B cell (primary cell): ENCODE measurements at regions not wholly inside any gene's neighbourhood (a gene's known extent, or its start where the extent isn't known, plus 50 kb on each side); places are given as distances from the start of the nearest gene placed in this dataset.

Experiments used
- ATAC-seq: fragments of 200-7000 bp; cut with Tn5 transposase; one replicate; pipeline ENCODE4 v1.10.0; 2021; ENCODE audit warnings: low read depth, mild to moderate bottlenecking, moderate number of reproducible peaks, moderate library complexity
- CTCF ChIA-PET: fragments of 350-600 bp; sonication (Branson Sonifier 250); formaldehyde crosslinking; loops from one replicate; lab custom pipeline; 2021; ENCODE audit warnings: antibody characterized with exemption, inconsistent platforms; lab: Charles Lee
- POLR2A ChIA-PET: fragments of 350-600 bp; sonication (Branson Sonifier 250); formaldehyde crosslinking; loops from one replicate; lab custom pipeline; 2021; ENCODE audit warnings: antibody characterized with exemption; lab: Charles Lee
- DNase-seq: peaks from one replicate; pipeline ENCODE4 v3.0.0; 2013
- H2AFZ ChIP-seq: 2 replicates; pipeline ENCODE4 v1.6.1; 2012; ENCODE audit warnings: mild to moderate bottlenecking, low read depth, low read length; ENCODE audit not compliant: insufficient read depth, poor library complexity, severe bottlenecking
- H3K27ac ChIP-seq, 2 donors: 1 replicate in 1 of 2; 2 replicates in 1 of 2; pipeline ENCODE4 v1.5.1; 2012 to 2013; ENCODE audit warnings: low read length in 2 of 2, mild to moderate bottlenecking in 2 of 2, moderate library complexity in 1 of 2
- H3K27me3 ChIP-seq, 4 experiments: fragments of 200-600 bp in 1 of 4; sonication (generic) in 1 of 4; replicated peaks in 1 of 4; 1 replicate in 2 of 4; 2 replicates in 2 of 4; pipeline versions ENCODE4 v1.6.1 to v1.7.0; 2013 to 2016; ENCODE audit warnings: low read length in 3 of 4, mild to moderate bottlenecking in 2 of 4, mixed read lengths in 1 of 4, moderate library complexity in 1 of 4; ENCODE audit not compliant: insufficient read depth in 4 of 4, control insufficient read depth in 3 of 4; ENCODE audit errors: control extremely low read depth in 1 of 4
- H3K36me3 ChIP-seq, 2 experiments: replicated peaks in 1 of 2; 1 replicate in 1 of 2; 2 replicates in 1 of 2; pipeline versions ENCODE4 v1.6.1 to v1.7.1; 2013; ENCODE audit warnings: low read length in 1 of 2; ENCODE audit not compliant: insufficient read depth in 2 of 2, control insufficient read depth in 1 of 2; ENCODE audit errors: control extremely low read depth in 1 of 2, extremely low read depth in 1 of 2
- H3K4me1 ChIP-seq, 2 donors: fragments of 200-600 bp in 1 of 2; sonication (generic) in 1 of 2; 1 replicate in 1 of 2; 2 replicates in 1 of 2; pipeline versions ENCODE4 v1.5.1 to v1.6.1; 2013 to 2017; ENCODE audit warnings: low read length in 2 of 2; ENCODE audit not compliant: control insufficient read depth in 2 of 2, insufficient read depth in 2 of 2
- H3K4me2 ChIP-seq: replicated peaks from 2 replicates; pipeline ENCODE3; 2012; ENCODE audit warnings: mild to moderate bottlenecking, low read depth, low read length; ENCODE audit not compliant: poor library complexity, severe bottlenecking
- H3K4me3 ChIP-seq, 5 experiments: fragments of 200-600 bp in 1 of 5; sonication (generic) in 1 of 5; 1 replicate in 3 of 5; 2 replicates in 2 of 5; pipeline versions ENCODE4 v1.5.1 to v1.7.0; 2011 to 2016; ENCODE audit warnings: low read length in 4 of 5, mild to moderate bottlenecking in 4 of 5, low read depth in 2 of 5, control low read depth in 1 of 5, moderate library complexity in 1 of 5; ENCODE audit not compliant: insufficient read depth in 1 of 5; ENCODE audit errors: control extremely low read depth in 1 of 5, extremely low read depth in 1 of 5
- H3K79me2 ChIP-seq: fragments of 200-600 bp; sonication (generic); one replicate; pipeline ENCODE4 v1.6.0; 2016; ENCODE audit warnings: low read length; ENCODE audit not compliant: control insufficient read depth, insufficient read depth
- H3K9ac ChIP-seq: fragments of 200-600 bp; sonication (generic); 2 replicates; pipeline ENCODE4 v1.6.1; 2017; ENCODE audit warnings: mild to moderate bottlenecking, low read length, moderate library complexity
- H3K9me3 ChIP-seq, 3 donors: one replicate each; pipeline versions ENCODE4 v1.6.1 to v1.7.1; 2013; ENCODE audit warnings: low read length in 2 of 3; ENCODE audit not compliant: control insufficient read depth in 2 of 3, insufficient read depth in 1 of 3; ENCODE audit errors: control extremely low read depth in 1 of 3
- H4K20me1 ChIP-seq: 2 replicates; pipeline ENCODE4 v1.6.0; 2012; ENCODE audit warnings: mild to moderate bottlenecking, low read length; ENCODE audit not compliant: insufficient read depth, control insufficient read depth, poor library complexity, severe bottlenecking
- H3K27ac Mint-ChIP-seq: one replicate; pipeline ENCODE4 v1.8.0; 2021; ENCODE audit warnings: mixed read lengths
- H3K27me3 Mint-ChIP-seq: one replicate; pipeline ENCODE4 v1.8.0; 2021; ENCODE audit warnings: mixed read lengths
- H3K4me1 Mint-ChIP-seq: one replicate; pipeline ENCODE4 v1.8.0; 2021; ENCODE audit warnings: mixed read lengths
- H3K4me3 Mint-ChIP-seq: one replicate; pipeline ENCODE4 v1.8.0; 2021; ENCODE audit warnings: mixed read lengths
- H3K9me3 Mint-ChIP-seq: one replicate; pipeline ENCODE4 v1.8.0; 2022; ENCODE audit warnings: mixed read lengths; ENCODE audit not compliant: insufficient read depth
- EZH2 ChIP-seq: IDR thresholded peaks from 2 replicates; pipeline ENCODE4 v1.6.1; 2012; ENCODE audit warnings: borderline replicate concordance, low read depth, mild to moderate bottlenecking, moderate library complexity, low read length; ENCODE audit not compliant: insufficient read depth, poor library complexity, severe bottlenecking
- WGBS: methylation state at CpG from one replicate; pipeline ENCODE4 v1.1.5; 2013; ENCODE audit warnings: missing lambda C conversion rate; ENCODE audit not compliant: insufficient coverage; 5-methylcytosine and 5-hydroxymethylcytosine counted together
- intact Hi-C: fragments of 100-400 bp; cut with micrococcal nuclease; formaldehyde crosslinking; loops from one replicate; pipeline ENCODE4 v1.10.0; 2022
- TF ChIP-seq, protein P1 (sequence below): fragments of 200-600 bp; IDR thresholded peaks from one replicate; pipeline ENCODE4 v1.8.0; 2022; ENCODE audit warnings: antibody characterized with exemption, mild to moderate bottlenecking

DNA sequence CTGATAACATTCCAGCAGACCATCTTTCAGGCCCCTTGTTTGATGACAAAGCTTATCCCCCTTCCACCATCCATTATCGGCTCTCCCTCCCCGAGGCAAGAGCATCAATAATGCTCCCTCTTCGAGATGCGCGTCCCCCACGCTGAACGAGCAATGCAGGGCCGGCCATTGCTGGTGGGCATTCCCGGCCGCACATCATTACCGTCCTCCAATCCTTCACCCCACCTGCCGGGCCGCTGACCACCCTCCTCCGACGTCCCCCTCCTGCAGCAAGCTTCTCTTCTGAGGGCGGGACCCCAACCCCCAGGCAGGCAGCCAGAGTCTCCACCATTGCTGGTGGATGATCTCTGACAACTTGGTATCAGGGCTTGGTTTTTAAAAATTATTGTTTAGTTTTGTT, 208.6 kb downstream of the SMAD2 start:
- Histone ChIP-seq H3K4me1 (no peaks in the 10 kb centered on the region), H4K20me1 (no peaks in the 10 kb centered on the region), H3K4me2 (no peak overlapping the region), H2AFZ (no peak overlapping the region), H3K36me3 (no peaks in the 10 kb centered on the region), H3K4me3 (no peak overlapping the region), H3K79me2 (no peaks in the 10 kb centered on the region), H3K27me3 (peaks cover 0 to 4% (median 1%) of the 10 kb centered on the region in 4 experiments), H3K27ac (no peak overlapping the region), H3K9ac (no peak overlapping the region), H3K9me3 (peaks cover 0 to 15% (median 0%) of the 10 kb centered on the region in 3 donors)
- H3K27ac Mint-ChIP-seq: no peak overlapping the region
- ATAC-seq (no peak), DNase-seq (no peak)
- H3K4me3 Mint-ChIP-seq: no peak overlapping the region
- TF ChIP-seq, protein P1, sequence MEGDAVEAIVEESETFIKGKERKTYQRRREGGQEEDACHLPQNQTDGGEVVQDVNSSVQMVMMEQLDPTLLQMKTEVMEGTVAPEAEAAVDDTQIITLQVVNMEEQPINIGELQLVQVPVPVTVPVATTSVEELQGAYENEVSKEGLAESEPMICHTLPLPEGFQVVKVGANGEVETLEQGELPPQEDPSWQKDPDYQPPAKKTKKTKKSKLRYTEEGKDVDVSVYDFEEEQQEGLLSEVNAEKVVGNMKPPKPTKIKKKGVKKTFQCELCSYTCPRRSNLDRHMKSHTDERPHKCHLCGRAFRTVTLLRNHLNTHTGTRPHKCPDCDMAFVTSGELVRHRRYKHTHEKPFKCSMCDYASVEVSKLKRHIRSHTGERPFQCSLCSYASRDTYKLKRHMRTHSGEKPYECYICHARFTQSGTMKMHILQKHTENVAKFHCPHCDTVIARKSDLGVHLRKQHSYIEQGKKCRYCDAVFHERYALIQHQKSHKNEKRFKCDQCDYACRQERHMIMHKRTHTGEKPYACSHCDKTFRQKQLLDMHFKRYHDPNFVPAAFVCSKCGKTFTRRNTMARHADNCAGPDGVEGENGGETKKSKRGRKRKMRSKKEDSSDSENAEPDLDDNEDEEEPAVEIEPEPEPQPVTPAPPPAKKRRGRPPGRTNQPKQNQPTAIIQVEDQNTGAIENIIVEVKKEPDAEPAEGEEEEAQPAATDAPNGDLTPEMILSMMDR: no peak
- no peak for TF ChIP-seq EZH2
- no peaks in the 10 kb centered on the region for H3K9me3 Mint-ChIP-seq
- no peaks in the 10 kb centered on the region for H3K4me1 Mint-ChIP-seq
- intact Hi-C loops: no loop called here
- no peaks in the 10 kb centered on the region for H3K27me3 Mint-ChIP-seq
- ChIA-PET CTCF (no interaction called here), POLR2A (no interaction called here)
- 90% methylated on average over 15 of the region's 16 CpGs for WGBS

DNA sequence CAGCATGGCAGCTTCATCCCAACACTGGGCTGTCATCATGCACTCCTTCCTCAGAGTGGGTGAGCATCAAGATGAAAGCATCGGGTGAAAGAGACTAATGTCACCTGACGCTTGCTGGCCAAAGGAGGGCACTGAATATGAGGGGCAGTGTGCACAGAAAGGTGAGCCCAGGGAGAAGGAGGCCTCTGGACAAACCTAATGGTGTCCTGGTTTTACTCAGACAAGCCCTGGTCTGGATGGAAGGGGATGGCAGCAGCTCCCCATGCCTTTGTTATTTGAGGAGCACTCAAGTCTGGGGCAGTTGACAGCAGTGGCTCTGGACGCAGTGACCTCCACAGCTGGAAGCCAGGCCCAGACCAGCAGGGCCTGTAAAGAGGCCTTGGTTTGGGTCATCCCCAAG, 209.7 kb downstream of the SMAD2 start:
- H3K9me3 ChIP-seq: peaks cover 0 to 15% (median 0%) of the 10 kb centered on the region in 3 donors
- H3K36me3 ChIP-seq: no peaks in the 10 kb centered on the region
- DNase-seq (no peak), ATAC-seq (no peak)
- no peak overlapping the region for H2AFZ ChIP-seq
- Mint-ChIP-seq H3K27ac (no peak overlapping the region), H3K27me3 (no peaks in the 10 kb centered on the region), H3K4me1 (no peaks in the 10 kb centered on the region), H3K4me3 (no peak overlapping the region), H3K9me3 (no peaks in the 10 kb centered on the region)
- WGBS: 100% methylated on average over 3 of the region's 3 CpGs
- intact Hi-C loops: no loop called here
- H3K4me2 ChIP-seq: no peak overlapping the region
- TF ChIP-seq EZH2: no peak
- TF ChIP-seq, protein P1: no peak
- ChIA-PET POLR2A (no interaction called here), CTCF (no interaction called here)
- H3K4me1 ChIP-seq: no peaks in the 10 kb centered on the region
- no peaks in the 10 kb centered on the region for H4K20me1 ChIP-seq
- H3K4me3 ChIP-seq: no peak overlapping the region
- no peak overlapping the region for H3K9ac ChIP-seq
- H3K79me2 ChIP-seq: no peaks in the 10 kb centered on the region
- no peak overlapping the region for H3K27ac ChIP-seq
- peaks cover 0 to 4% (median 0%) of the 10 kb centered on the region in 4 experiments for H3K27me3 ChIP-seq
